ENCODE measurements at regions not wholly inside any gene's neighbourhood (a gene's known extent, or its start where the extent isn't known, plus 50 kb on each side); places are given as distances from the start of the nearest gene placed in this dataset.

GRCh38 chr3:178960918-178961317 is 110.7 kb downstream of the ZMAT3 start:
- no TSS peak for BruUV-seq (replicated peaks)

GRCh38 chr3:178960181-178960580 is 111.4 kb downstream of the ZMAT3 start:
- no peak for TF ChIP-seq CTCF (IDR thresholded peaks at IDR 0.05; ENCODE audit: insufficient read depth in 1 of 2, low read depth in 1 of 2, low read length in 1 of 2, severe bottlenecking in 1 of 2, unreplicated experiment in 1 of 2)
- Mint-ChIP-seq H3K9me3 (ENCODE audit: unreplicated experiment) (no peaks in the 10 kb centered on the region), H3K36me3 (ENCODE audit: insufficient read depth, unreplicated experiment) (no peaks in the 10 kb centered on the region), H3K4me1 (ENCODE audit: low read depth, unreplicated experiment) (no peaks in the 10 kb centered on the region), H3K27ac (ENCODE audit: unreplicated experiment) (no peak overlapping the region), H3K27me3 (ENCODE audit: insufficient read depth, unreplicated experiment) (no peaks in the 10 kb centered on the region), H3K4me3 (ENCODE audit: unreplicated experiment) (no peak overlapping the region)
- H3K36me3 ChIP-seq (ENCODE audit: control insufficient read depth, insufficient read depth, low read length), result no peaks in the 10 kb centered on the region
- ChIA-PET POLR2A (no interaction called here), CTCF (no interaction called here)
- no peaks in the 10 kb centered on the region for H3K27me3 ChIP-seq (replicated peaks; ENCODE audit: control insufficient read depth, insufficient read depth, low read length)
- no peaks in the 10 kb centered on the region for H3K9me3 ChIP-seq
- no TSS peak for BruUV-seq (replicated peaks)
- H3K4me1 ChIP-seq, result peaks cover 6% of the 10 kb centered on the region
- intact Hi-C loops (cut with micrococcal nuclease; ENCODE audit: unreplicated experiment), result loop anchor here (10.0 kb wide), 2 partner anchors 245 to 335 kb away; no protein-coding TSS in a partner anchor
- DNase-seq, result no peak
- no peak overlapping the region for H3K4me3 ChIP-seq (ENCODE audit: low read depth, low read length)

More at GRCh38 chr3:178960918-178961317, 110.7 kb downstream of the ZMAT3 start:
- Histone ChIP-seq H3K27me3 (replicated peaks; ENCODE audit: control insufficient read depth, insufficient read depth, low read length) (no peaks in the 10 kb centered on the region), H3K9me3 (no peaks in the 10 kb centered on the region), H3K4me1 (peaks cover 1% of the 10 kb centered on the region; the same call in 1 of the 2 replicates), H3K4me3 (ENCODE audit: low read depth, low read length) (no peak overlapping the region), H3K36me3 (ENCODE audit: control insufficient read depth, insufficient read depth, low read length) (no peaks in the 10 kb centered on the region)
- Mint-ChIP-seq H3K4me3 (ENCODE audit: unreplicated experiment) (no peak overlapping the region), H3K4me1 (ENCODE audit: low read depth, unreplicated experiment) (no peaks in the 10 kb centered on the region), H3K27me3 (ENCODE audit: insufficient read depth, unreplicated experiment) (no peaks in the 10 kb centered on the region), H3K36me3 (ENCODE audit: insufficient read depth, unreplicated experiment) (no peaks in the 10 kb centered on the region), H3K9me3 (ENCODE audit: unreplicated experiment) (no peaks in the 10 kb centered on the region), H3K27ac (ENCODE audit: unreplicated experiment) (no peak overlapping the region)
- no peak for DNase-seq
- CTCF ChIA-PET, result no interaction called here
- intact Hi-C loops (cut with micrococcal nuclease; ENCODE audit: unreplicated experiment), result loop anchor here (10.0 kb wide), 2 partner anchors 246 to 336 kb away; no protein-coding TSS in a partner anchor
- no peak for TF ChIP-seq CTCF (IDR thresholded peaks at IDR 0.05; ENCODE audit: insufficient read depth in 1 of 2, low read depth in 1 of 2, low read length in 1 of 2, severe bottlenecking in 1 of 2, unreplicated experiment in 1 of 2)
- POLR2A ChIA-PET, result no interaction called here

GRCh38 chr3:178950676-178951075 is 120.9 kb downstream of the ZMAT3 start:
- POLR2A ChIA-PET, result no interaction called here
- no peak overlapping the region for H3K4me3 Mint-ChIP-seq (ENCODE audit: unreplicated experiment)
- peaks cover 20% of the 10 kb centered on the region for H3K9me3 Mint-ChIP-seq (ENCODE audit: unreplicated experiment)

More at GRCh38 chr3:178950676-178951075, 120.9 kb downstream of the ZMAT3 start:
- no peaks in the 10 kb centered on the region for H3K36me3 Mint-ChIP-seq (ENCODE audit: insufficient read depth, unreplicated experiment)
- no peak for DNase-seq
- no peaks in the 10 kb centered on the region for H3K27me3 Mint-ChIP-seq (ENCODE audit: insufficient read depth, unreplicated experiment)
- Histone ChIP-seq H3K36me3 (ENCODE audit: control insufficient read depth, insufficient read depth, low read length) (no peaks in the 10 kb centered on the region), H3K9me3 (no peaks in the 10 kb centered on the region), H3K4me1 (peaks cover 6% of the 10 kb centered on the region; the same call in 1 of the 2 replicates), H3K4me3 (ENCODE audit: low read depth, low read length) (no peak overlapping the region), H3K27me3 (replicated peaks; ENCODE audit: control insufficient read depth, insufficient read depth, low read length) (no peaks in the 10 kb centered on the region)
- H3K4me1 Mint-ChIP-seq (ENCODE audit: low read depth, unreplicated experiment), result no peaks in the 10 kb centered on the region
- intact Hi-C loops (cut with micrococcal nuclease; ENCODE audit: unreplicated experiment), result no loop called here
- CTCF ChIA-PET, result no interaction called here
- no peak for TF ChIP-seq CTCF (IDR thresholded peaks at IDR 0.05; ENCODE audit: insufficient read depth in 1 of 2, low read depth in 1 of 2, low read length in 1 of 2, severe bottlenecking in 1 of 2, unreplicated experiment in 1 of 2)
- no peak overlapping the region for H3K27ac Mint-ChIP-seq (ENCODE audit: unreplicated experiment)
- no TSS peak for BruUV-seq (replicated peaks)
